NT2/D1 (cell line): ENCODE measurements at regions not wholly inside any gene's neighbourhood (a gene's known extent, or its start where the extent isn't known, plus 50 kb on each side); places are given as distances from the start of the nearest gene placed in this dataset.

Source experiments
- YY1 ChIP-seq: IDR thresholded peaks from 2 replicates; pipeline ENCODE4 v1.6.1; 2011; ENCODE audit not compliant: insufficient read length, insufficient read depth
- ZNF274 ChIP-seq: IDR thresholded peaks from 2 replicates; pipeline ENCODE4 v1.6.1; 2011; ENCODE audit warnings: mild to moderate bottlenecking, low read depth, low read length

DNA sequence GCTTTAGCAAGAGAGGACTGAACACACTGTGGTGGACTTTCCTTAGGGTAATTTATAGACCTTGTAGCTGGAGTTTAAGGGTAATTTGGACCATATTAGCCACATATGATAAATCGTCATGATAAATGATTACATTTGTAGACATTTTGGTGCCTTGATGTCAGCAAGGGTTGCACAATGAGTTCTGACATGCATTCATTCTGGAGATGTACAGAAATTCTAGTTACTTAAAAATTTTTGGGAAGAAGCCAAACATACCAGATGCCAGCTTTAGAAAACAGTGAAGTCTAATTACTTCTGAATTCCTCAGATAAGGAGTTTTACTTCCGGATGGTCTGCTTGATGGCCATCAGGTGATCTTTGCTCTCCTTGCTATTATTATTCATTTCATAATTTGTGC, 653.1 kb downstream of the TBC1D32 start:
- no peak for TF ChIP-seq YY1
- TF ChIP-seq ZNF274, result no peak
